HG02885 (cell line): ENCODE measurements at regions not wholly inside any gene's neighbourhood (a gene's known extent, or its start where the extent isn't known, plus 50 kb on each side); places are given as distances from the start of the nearest gene placed in this dataset.

Experiments
- ATAC-seq: cut with Tn5 transposase; IDR thresholded peaks from one replicate; pipeline ENCODE4 v1.9.1; 2021; ENCODE audit warnings: mild to moderate bottlenecking; ENCODE audit not compliant: unreplicated experiment, poor library complexity

- no peak for ATAC-seq
Observed at GRCh38 chrX:135632353-135632752, 81.1 kb upstream of the CT45A1 start.

- no peak for ATAC-seq
Observed at GRCh38 chrX:135639066-135639780, 74.2 kb upstream of the CT45A1 start.

- ATAC-seq, result no peak
Observed at GRCh38 chrX:135643916-135644315, 69.5 kb upstream of the CT45A1 start.

- no peak for ATAC-seq
Observed at GRCh38 chrX:135644624-135645023, 68.8 kb upstream of the CT45A1 start.

GRCh38 chrX:135649029-135649428 is 64.4 kb upstream of the CT45A1 start:
- no peak for ATAC-seq

- ATAC-seq, result no peak
Observed at GRCh38 chrX:135649561-135649960, 63.9 kb upstream of the CT45A1 start.

- ATAC-seq, result no peak
Observed at GRCh38 chrX:135651647-135652295, 61.7 kb upstream of the CT45A1 start.

- ATAC-seq, result no peak
Observed at GRCh38 chrX:135652602-135653001, 60.8 kb upstream of the CT45A1 start.

GRCh38 chrX:135657952-135658654 is 55.3 kb upstream of the CT45A1 start:
- ATAC-seq, result peak; percentile 72
